NCI-H2227 (cell line): ENCODE measurements at regions not wholly inside any gene's neighbourhood (a gene's known extent, or its start where the extent isn't known, plus 50 kb on each side); places are given as distances from the start of the nearest gene placed in this dataset.

Experiments used
- DNase-seq: peaks from one replicate; lab custom pipeline; 2025; ENCODE audit not compliant: unreplicated experiment; lab: John Stamatoyannopoulos, UW

- DNase-seq = no peak
Measured at GRCh38 chr4:175871774-175872405, 59.8 kb upstream of the GPM6A start.

- DNase-seq = no peak
Measured at GRCh38 chr4:175873707-175874106, 61.6 kb upstream of the GPM6A start.

GRCh38 chr4:175874306-175874705 is 62.2 kb upstream of the GPM6A start:
- no peak for DNase-seq

- no peak for DNase-seq
Measured at GRCh38 chr4:175875993-175876771, 64.1 kb upstream of the GPM6A start.

- no peak for DNase-seq
Measured at GRCh38 chr4:175882891-175883290, 70.8 kb upstream of the GPM6A start.

GRCh38 chr4:175884048-175884447 is 72.0 kb upstream of the GPM6A start:
- no peak for DNase-seq

GRCh38 chr4:175891231-175891630 is 79.2 kb upstream of the GPM6A start:
- no peak for DNase-seq

GRCh38 chr4:175891851-175892250 is 79.8 kb upstream of the GPM6A start:
- DNase-seq = peak; percentile 45

- DNase-seq = no peak
Measured at GRCh38 chr4:175905925-175906324, 93.9 kb upstream of the GPM6A start.

- no peak for DNase-seq
Measured at GRCh38 chr4:175906384-175906783, 94.3 kb upstream of the GPM6A start.

- DNase-seq = no peak
Measured at GRCh38 chr4:175910700-175911099, 98.6 kb upstream of the GPM6A start.

GRCh38 chr4:175916626-175917351 is 104.7 kb upstream of the GPM6A start:
- no peak for DNase-seq

GRCh38 chr4:175927121-175927520 is 115.1 kb upstream of the GPM6A start:
- no peak for DNase-seq

- no peak for DNase-seq
Measured at GRCh38 chr4:175929441-175929840, 117.4 kb upstream of the GPM6A start.

GRCh38 chr4:175929932-175930331 is 117.9 kb upstream of the GPM6A start:
- DNase-seq = no peak

GRCh38 chr4:175930471-175930870 is 118.4 kb upstream of the GPM6A start:
- DNase-seq = no peak

GRCh38 chr4:175932116-175932515 is 120.1 kb upstream of the GPM6A start:
- no peak for DNase-seq

- DNase-seq = no peak
Measured at GRCh38 chr4:175934506-175934905, 122.4 kb upstream of the GPM6A start.

- no peak for DNase-seq
Measured at GRCh38 chr4:175935016-175935661, 123.1 kb upstream of the GPM6A start.

GRCh38 chr4:175944126-175944910 is 121.3 kb upstream of the WDR17 start:
- DNase-seq = no peak
